SK-N-SH treated with all-trans-retinoic acid at 6 μM for 48 hours (cell line): ENCODE measurements at regions not wholly inside any gene's neighbourhood (a gene's known extent, or its start where the extent isn't known, plus 50 kb on each side); places are given as distances from the start of the nearest gene placed in this dataset.

Source experiments
- ARNTL ChIP-seq: fragments of 450-650 bp; formaldehyde crosslinking; IDR thresholded peaks from 2 replicates; pipeline ENCODE4 v1.5.0; 2020; ENCODE audit warnings: low read depth, mild to moderate bottlenecking, moderate library complexity, borderline replicate concordance
- ESRRG ChIP-seq: fragments of 250-450 bp; sonication (Bioruptor Pico); IDR thresholded peaks from 2 replicates; pipeline ENCODE4 v1.6.1; 2021; ENCODE audit warnings: mild to moderate bottlenecking
- GLIS3 ChIP-seq: fragments of 250-450 bp; sonication (Bioruptor Pico); IDR thresholded peaks from 2 replicates; pipeline ENCODE4 v1.5.0; 2020; ENCODE audit warnings: mild to moderate bottlenecking, moderate library complexity
- OSR1 ChIP-seq: fragments of 250-450 bp; sonication (Bioruptor Pico); IDR thresholded peaks from 2 replicates; pipeline ENCODE4 v1.8.0; 2022; ENCODE audit warnings: moderate library complexity, mild to moderate bottlenecking, inconsistent platforms
- RARB ChIP-seq: fragments of 250-450 bp; sonication (Bioruptor Pico); IDR thresholded peaks from 2 replicates; pipeline ENCODE4 v1.8.0; 2021; ENCODE audit warnings: mild to moderate bottlenecking, moderate library complexity
- SNAI2 ChIP-seq: fragments of 250-450 bp; sonication (Bioruptor Pico); IDR thresholded peaks from 2 replicates; pipeline ENCODE4 v1.5.0; 2020; ENCODE audit warnings: mild to moderate bottlenecking, moderate library complexity
- TOX ChIP-seq: fragments of 250-450 bp; sonication (Bioruptor Pico); IDR thresholded peaks from 2 replicates; pipeline ENCODE4 v1.8.0; 2021; ENCODE audit warnings: mild to moderate bottlenecking, moderate library complexity, borderline replicate concordance
- ZFP3 ChIP-seq: fragments of 250-450 bp; sonication (Bioruptor Pico); IDR thresholded peaks from 2 replicates; pipeline ENCODE4 v1.5.0; 2020; ENCODE audit warnings: mild to moderate bottlenecking, moderate library complexity
- ZFP30 ChIP-seq: fragments of 450-650 bp; formaldehyde crosslinking; IDR thresholded peaks from 2 replicates; pipeline ENCODE4 v1.5.0; 2022; ENCODE audit warnings: mild to moderate bottlenecking, moderate library complexity
- ZNF70 ChIP-seq: fragments of 450-650 bp; formaldehyde crosslinking; IDR thresholded peaks from 2 replicates; pipeline ENCODE4 v1.5.0; 2020; ENCODE audit warnings: mild to moderate bottlenecking, moderate library complexity
- TF ChIP-seq, protein P1 (sequence below): fragments of 250-450 bp; sonication (Bioruptor Pico); IDR thresholded peaks from 2 replicates; pipeline ENCODE4 v1.5.1; 2021; ENCODE audit warnings: mild to moderate bottlenecking, moderate library complexity
- TF ChIP-seq, protein P2 (sequence below): fragments of 250-450 bp; sonication (Bioruptor Pico); IDR thresholded peaks from 2 replicates; pipeline ENCODE4 v1.5.0; 2020; ENCODE audit warnings: mild to moderate bottlenecking, moderate library complexity
- TF ChIP-seq, protein P3 (sequence below): fragments of 250-450 bp; sonication (Bioruptor Pico); IDR thresholded peaks from 2 replicates; pipeline ENCODE4 v1.5.1; 2020; ENCODE audit warnings: low read depth, mild to moderate bottlenecking, moderate library complexity

DNA sequence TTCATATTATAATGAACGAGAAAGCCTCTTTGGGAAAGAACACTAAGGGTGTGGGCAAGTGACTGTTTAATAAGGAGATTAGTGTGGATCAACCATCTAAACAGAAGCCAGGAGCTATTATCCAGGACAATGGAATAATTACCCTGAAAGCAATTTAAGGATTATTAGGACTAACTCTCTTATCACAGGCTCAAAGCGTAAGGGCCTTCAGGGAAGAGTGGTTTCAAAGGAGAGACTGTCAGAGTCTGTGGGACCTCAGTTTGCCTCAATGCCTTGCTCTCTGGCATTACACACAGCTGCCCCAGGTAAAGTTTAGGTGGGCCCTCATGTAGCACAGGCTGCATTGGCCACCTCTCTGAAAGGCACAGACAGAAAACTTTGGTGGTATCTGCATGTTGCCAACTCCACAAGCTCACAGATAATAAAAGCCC lies 717.2 kb upstream of the ADGRL3 start:
- TF ChIP-seq ZFP3 (CRISPR knock-in tag), result no peak
- no peak for TF ChIP-seq RARB (CRISPR knock-in tag)
- no peak for TF ChIP-seq ESRRG
- TF ChIP-seq, protein P1, sequence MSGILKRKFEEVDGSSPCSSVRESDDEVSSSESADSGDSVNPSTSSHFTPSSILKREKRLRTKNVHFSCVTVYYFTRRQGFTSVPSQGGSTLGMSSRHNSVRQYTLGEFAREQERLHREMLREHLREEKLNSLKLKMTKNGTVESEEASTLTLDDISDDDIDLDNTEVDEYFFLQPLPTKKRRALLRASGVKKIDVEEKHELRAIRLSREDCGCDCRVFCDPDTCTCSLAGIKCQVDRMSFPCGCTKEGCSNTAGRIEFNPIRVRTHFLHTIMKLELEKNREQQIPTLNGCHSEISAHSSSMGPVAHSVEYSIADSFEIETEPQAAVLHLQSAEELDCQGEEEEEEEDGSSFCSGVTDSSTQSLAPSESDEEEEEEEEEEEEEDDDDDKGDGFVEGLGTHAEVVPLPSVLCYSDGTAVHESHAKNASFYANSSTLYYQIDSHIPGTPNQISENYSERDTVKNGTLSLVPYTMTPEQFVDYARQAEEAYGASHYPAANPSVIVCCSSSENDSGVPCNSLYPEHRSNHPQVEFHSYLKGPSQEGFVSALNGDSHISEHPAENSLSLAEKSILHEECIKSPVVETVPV, result no peak
- TF ChIP-seq ZFP30 (CRISPR knock-in tag), result no peak
- no peak for TF ChIP-seq OSR1 (CRISPR knock-in tag)
- TF ChIP-seq ARNTL (CRISPR knock-in tag), result no peak
- no peak for TF ChIP-seq TOX
- TF ChIP-seq GLIS3 (CRISPR knock-in tag), result no peak
- TF ChIP-seq, protein P2, sequence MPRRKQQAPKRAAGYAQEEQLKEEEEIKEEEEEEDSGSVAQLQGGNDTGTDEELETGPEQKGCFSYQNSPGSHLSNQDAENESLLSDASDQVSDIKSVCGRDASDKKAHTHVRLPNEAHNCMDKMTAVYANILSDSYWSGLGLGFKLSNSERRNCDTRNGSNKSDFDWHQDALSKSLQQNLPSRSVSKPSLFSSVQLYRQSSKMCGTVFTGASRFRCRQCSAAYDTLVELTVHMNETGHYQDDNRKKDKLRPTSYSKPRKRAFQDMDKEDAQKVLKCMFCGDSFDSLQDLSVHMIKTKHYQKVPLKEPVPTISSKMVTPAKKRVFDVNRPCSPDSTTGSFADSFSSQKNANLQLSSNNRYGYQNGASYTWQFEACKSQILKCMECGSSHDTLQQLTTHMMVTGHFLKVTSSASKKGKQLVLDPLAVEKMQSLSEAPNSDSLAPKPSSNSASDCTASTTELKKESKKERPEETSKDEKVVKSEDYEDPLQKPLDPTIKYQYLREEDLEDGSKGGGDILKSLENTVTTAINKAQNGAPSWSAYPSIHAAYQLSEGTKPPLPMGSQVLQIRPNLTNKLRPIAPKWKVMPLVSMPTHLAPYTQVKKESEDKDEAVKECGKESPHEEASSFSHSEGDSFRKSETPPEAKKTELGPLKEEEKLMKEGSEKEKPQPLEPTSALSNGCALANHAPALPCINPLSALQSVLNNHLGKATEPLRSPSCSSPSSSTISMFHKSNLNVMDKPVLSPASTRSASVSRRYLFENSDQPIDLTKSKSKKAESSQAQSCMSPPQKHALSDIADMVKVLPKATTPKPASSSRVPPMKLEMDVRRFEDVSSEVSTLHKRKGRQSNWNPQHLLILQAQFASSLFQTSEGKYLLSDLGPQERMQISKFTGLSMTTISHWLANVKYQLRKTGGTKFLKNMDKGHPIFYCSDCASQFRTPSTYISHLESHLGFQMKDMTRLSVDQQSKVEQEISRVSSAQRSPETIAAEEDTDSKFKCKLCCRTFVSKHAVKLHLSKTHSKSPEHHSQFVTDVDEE, result no peak
- TF ChIP-seq, protein P3, sequence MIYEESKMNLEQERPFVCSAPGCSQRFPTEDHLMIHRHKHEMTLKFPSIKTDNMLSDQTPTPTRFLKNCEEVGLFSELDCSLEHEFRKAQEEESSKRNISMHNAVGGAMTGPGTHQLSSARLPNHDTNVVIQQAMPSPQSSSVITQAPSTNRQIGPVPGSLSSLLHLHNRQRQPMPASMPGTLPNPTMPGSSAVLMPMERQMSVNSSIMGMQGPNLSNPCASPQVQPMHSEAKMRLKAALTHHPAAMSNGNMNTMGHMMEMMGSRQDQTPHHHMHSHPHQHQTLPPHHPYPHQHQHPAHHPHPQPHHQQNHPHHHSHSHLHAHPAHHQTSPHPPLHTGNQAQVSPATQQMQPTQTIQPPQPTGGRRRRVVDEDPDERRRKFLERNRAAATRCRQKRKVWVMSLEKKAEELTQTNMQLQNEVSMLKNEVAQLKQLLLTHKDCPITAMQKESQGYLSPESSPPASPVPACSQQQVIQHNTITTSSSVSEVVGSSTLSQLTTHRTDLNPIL (CRISPR knock-in tag), result no peak
- TF ChIP-seq ZNF70 (CRISPR knock-in tag), result no peak
- no peak for TF ChIP-seq SNAI2
